ENCODE measurements at regions not wholly inside any gene's neighbourhood (a gene's known extent, or its start where the extent isn't known, plus 50 kb on each side); places are given as distances from the start of the nearest gene placed in this dataset.

GRCh38 chr1:233512538-233512937 is 101.4 kb upstream of the KCNK1 start:
- DNase-seq (ENCODE audit: low read depth): no peak
- no peak overlapping the region for H3K4me3 ChIP-seq (ENCODE audit: low read depth, low read length)
- TF ChIP-seq CTCF (IDR thresholded peaks at IDR 0.05; ENCODE audit: control insufficient read depth, extremely low read depth, insufficient read depth): no peak

- no peak for TF ChIP-seq CTCF (IDR thresholded peaks at IDR 0.05; ENCODE audit: control insufficient read depth, extremely low read depth, insufficient read depth)
- DNase-seq (ENCODE audit: low read depth): no peak
Measured at GRCh38 chr1:233513431-233513830, 100.5 kb upstream of the KCNK1 start.

GRCh38 chr1:233514946-233515391 is 98.9 kb upstream of the KCNK1 start:
- no peak for TF ChIP-seq CTCF (IDR thresholded peaks at IDR 0.05; ENCODE audit: control insufficient read depth, extremely low read depth, insufficient read depth)
- no peak overlapping the region for H3K4me3 ChIP-seq (ENCODE audit: low read depth, low read length)
- DNase-seq (ENCODE audit: low read depth): no peak

More at GRCh38 chr1:233513431-233513830, 100.5 kb upstream of the KCNK1 start:
- H3K4me3 ChIP-seq (ENCODE audit: low read depth, low read length): no peak overlapping the region

- DNase-seq (ENCODE audit: low read depth): no peak
- no peak for TF ChIP-seq CTCF (IDR thresholded peaks at IDR 0.05; ENCODE audit: control insufficient read depth, extremely low read depth, insufficient read depth)
- no peak overlapping the region for H3K4me3 ChIP-seq (ENCODE audit: low read depth, low read length)
Measured at GRCh38 chr1:233516732-233517131, 97.2 kb upstream of the KCNK1 start.

GRCh38 chr1:233518344-233518743 is 95.6 kb upstream of the KCNK1 start:
- peak; percentile 30 for DNase-seq (ENCODE audit: low read depth)
- TF ChIP-seq CTCF (IDR thresholded peaks at IDR 0.05; ENCODE audit: control insufficient read depth, extremely low read depth, insufficient read depth): peak; percentile 35; the same call in 1 of the 2 replicates
- no peak overlapping the region for H3K4me3 ChIP-seq (ENCODE audit: low read depth, low read length)

GRCh38 chr1:233520261-233521191 is 93.4 kb upstream of the KCNK1 start:
- no peak for TF ChIP-seq CTCF (IDR thresholded peaks at IDR 0.05; ENCODE audit: control insufficient read depth, extremely low read depth, insufficient read depth)
- H3K4me3 ChIP-seq (ENCODE audit: low read depth, low read length): no peak overlapping the region
- DNase-seq (ENCODE audit: low read depth): peak; percentile 15
